Mesothelial cell of epicardium (in vitro differentiated cells): ENCODE measurements at regions not wholly inside any gene's neighbourhood (a gene's known extent, or its start where the extent isn't known, plus 50 kb on each side); places are given as distances from the start of the nearest gene placed in this dataset.

ENCODE experiments used
- DNase-seq, 2 experiments: peaks; one replicate each; pipeline ENCODE4 v3.0.0; 2021; ENCODE audit warnings: low spot score in 2 of 2; ENCODE audit not compliant: unreplicated experiment in 2 of 2
- H3K27ac Mint-ChIP-seq: 2 replicates; pipeline ENCODE4 v1.8.0; 2021; ENCODE audit warnings: mixed read lengths
- H3K27me3 Mint-ChIP-seq: 2 replicates; pipeline ENCODE4 v1.8.0; 2021; ENCODE audit warnings: low read depth, mixed read lengths
- H3K36me3 Mint-ChIP-seq: 2 replicates; pipeline ENCODE4 v1.8.0; 2021; ENCODE audit warnings: mixed read lengths
- H3K4me1 Mint-ChIP-seq: 2 replicates; pipeline ENCODE4 v1.8.0; 2021; ENCODE audit warnings: mixed read lengths
- H3K4me3 Mint-ChIP-seq: 2 replicates; pipeline ENCODE4 v1.8.0; 2021; ENCODE audit warnings: mild to moderate bottlenecking, moderate library complexity, mixed read lengths
- H3K9me3 Mint-ChIP-seq: 2 replicates; pipeline ENCODE4 v1.8.0; 2021; ENCODE audit warnings: mixed read lengths
- CTCF ChIP-seq: fragments of 200-600 bp; sonication (generic); IDR thresholded peaks from one replicate; pipeline ENCODE4 v1.5.0; 2021; ENCODE audit warnings: antibody characterized with exemption; ENCODE audit not compliant: unreplicated experiment

GRCh38 chr3:28948685-28949084, 332.2 kb upstream of the RBMS3 start:
- H3K4me3 Mint-ChIP-seq, result no peak overlapping the region
- H3K27me3 Mint-ChIP-seq, result no peaks in the 10 kb centered on the region
- no peak overlapping the region for H3K27ac Mint-ChIP-seq
- H3K9me3 Mint-ChIP-seq, result peaks cover 11% of the 10 kb centered on the region
- peaks cover 18% of the 10 kb centered on the region for H3K4me1 Mint-ChIP-seq
- no peak for TF ChIP-seq CTCF
- no peaks in the 10 kb centered on the region for H3K36me3 Mint-ChIP-seq
- no peak for DNase-seq

DNA sequence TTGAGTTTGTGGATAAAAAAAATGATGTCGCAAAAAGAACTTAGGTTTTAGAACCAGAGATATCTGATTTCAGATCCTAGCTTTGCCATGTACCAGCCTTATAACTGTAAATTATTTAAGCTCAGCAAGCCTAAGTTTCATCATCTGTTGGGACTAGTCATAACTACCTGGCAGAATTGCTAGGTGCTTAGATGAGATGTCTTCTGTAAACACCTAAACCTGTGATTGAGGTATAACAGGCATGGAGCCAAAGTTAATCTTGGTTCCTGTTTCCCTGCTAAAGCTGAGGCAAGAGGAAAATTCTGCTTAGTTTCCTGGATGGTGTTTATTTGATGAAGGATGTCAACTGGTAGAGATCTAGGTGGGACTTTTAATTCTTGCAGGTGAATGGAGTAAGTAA, 331.3 kb upstream of the RBMS3 start:
- Mint-ChIP-seq H3K4me1 (peaks cover 18% of the 10 kb centered on the region), H3K36me3 (peaks cover 3% of the 10 kb centered on the region)
- no peak for DNase-seq

DNA sequence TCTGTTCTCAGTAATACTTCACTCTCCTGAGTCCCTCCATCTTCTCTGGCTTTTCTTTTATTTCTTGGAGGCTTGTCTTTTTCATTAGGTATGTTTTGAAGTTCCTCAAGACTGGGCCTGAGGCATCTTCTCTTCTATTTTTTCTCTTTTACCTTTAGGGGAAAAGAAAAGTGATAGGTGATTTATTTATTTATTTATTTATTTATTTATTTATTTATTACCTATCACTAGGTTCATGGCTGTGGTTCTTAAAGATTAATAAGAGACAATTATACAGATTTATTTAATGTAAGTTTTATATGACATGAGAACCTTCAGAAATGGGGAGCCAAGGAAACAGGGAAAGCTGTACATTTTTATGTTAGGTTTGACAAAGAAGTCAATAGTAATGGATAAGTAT, 330.3 kb upstream of the RBMS3 start:
- no peak overlapping the region for H3K4me3 Mint-ChIP-seq
- H3K4me1 Mint-ChIP-seq, result peaks cover 18% of the 10 kb centered on the region
- DNase-seq, result no peak
- H3K36me3 Mint-ChIP-seq, result peaks cover 3% of the 10 kb centered on the region
- no peaks in the 10 kb centered on the region for H3K27me3 Mint-ChIP-seq
- H3K9me3 Mint-ChIP-seq, result peaks cover 18% of the 10 kb centered on the region
- H3K27ac Mint-ChIP-seq, result no peak overlapping the region
- TF ChIP-seq CTCF, result no peak

More for the DNA sequence above, 331.3 kb upstream of the RBMS3 start:
- no peaks in the 10 kb centered on the region for H3K27me3 Mint-ChIP-seq
- no peak overlapping the region for H3K4me3 Mint-ChIP-seq
- H3K27ac Mint-ChIP-seq, result no peak overlapping the region
- TF ChIP-seq CTCF, result no peak
- H3K9me3 Mint-ChIP-seq, result peaks cover 18% of the 10 kb centered on the region

DNA sequence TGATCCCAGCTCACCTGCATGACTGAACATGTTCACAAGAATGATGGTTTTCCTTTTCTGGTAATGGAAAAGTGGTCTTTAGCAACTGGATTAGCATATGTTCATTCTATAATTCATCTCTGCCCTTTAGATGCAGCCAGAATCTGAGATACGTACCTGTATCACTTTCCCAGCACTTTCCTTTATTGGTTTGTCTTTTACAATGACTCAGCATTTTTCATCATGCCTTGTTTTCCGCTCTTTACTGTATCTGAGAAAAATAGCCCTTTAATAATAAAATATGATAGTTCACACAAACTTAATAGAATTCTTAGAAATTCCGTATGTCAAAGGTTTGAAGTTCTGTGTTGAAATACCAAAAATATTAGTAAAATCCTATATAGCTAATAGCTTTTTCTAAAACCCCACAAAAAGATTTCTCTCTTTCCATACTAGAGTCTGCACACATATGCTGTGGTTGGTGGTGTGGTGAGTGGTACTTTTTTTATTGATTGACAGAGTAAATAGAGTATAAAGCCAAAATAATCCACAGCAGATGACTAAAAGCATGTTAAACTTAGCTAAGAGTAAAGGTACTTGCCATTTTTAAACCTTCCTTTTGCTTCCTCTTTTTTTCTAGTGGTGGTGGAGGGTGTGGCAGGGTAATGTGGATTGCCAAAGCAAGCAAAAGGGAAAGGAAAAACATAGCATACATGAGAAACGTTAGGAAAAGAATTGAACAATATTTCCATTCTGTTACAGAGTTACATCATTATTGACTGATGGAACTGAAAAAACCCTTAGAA, 328.9 kb upstream of the RBMS3 start:
- Mint-ChIP-seq H3K27me3 (no peaks in the 10 kb centered on the region), H3K27ac (no peak overlapping the region), H3K36me3 (peaks cover 3% of the 10 kb centered on the region), H3K9me3 (peaks cover 18% of the 10 kb centered on the region), H3K4me1 (peaks cover 15% of the 10 kb centered on the region), H3K4me3 (no peak overlapping the region)
- TF ChIP-seq CTCF, result no peak
- DNase-seq, result no peak

DNA sequence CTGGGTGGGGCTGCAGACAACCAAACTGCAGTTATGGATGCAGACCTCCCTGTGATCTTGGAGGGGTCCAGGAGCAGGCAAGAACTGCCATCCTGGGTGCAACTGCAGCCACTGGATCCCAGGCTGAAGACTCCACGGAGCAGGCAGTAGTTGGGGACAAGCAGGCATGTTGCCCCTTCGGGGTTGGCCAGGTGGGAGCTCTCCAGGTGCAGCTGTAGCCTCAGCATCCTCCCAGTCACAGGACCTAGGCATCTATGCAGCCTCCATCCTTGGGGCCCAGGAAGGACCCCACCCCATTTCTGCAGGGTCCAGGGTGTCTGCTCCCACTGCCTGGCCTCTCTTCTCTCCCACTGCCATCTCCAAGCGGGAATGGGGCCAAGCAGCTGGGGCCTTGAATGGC, 322.2 kb upstream of the RBMS3 start:
- Mint-ChIP-seq H3K27me3 (no peaks in the 10 kb centered on the region), H3K27ac (no peak overlapping the region), H3K36me3 (peaks cover 4% of the 10 kb centered on the region), H3K4me3 (no peak overlapping the region), H3K9me3 (peaks cover 35% of the 10 kb centered on the region), H3K4me1 (no peaks in the 10 kb centered on the region)
- TF ChIP-seq CTCF, result no peak
- no peak for DNase-seq
